ENCODE measurements at regions not wholly inside any gene's neighbourhood (a gene's known extent, or its start where the extent isn't known, plus 50 kb on each side); places are given as distances from the start of the nearest gene placed in this dataset.
"Not testable (repeated sequence)": the region's sequence is repeated elsewhere in the genome, so short reads cannot be mapped to it uniquely, and the experiment has no call there.

DNA sequence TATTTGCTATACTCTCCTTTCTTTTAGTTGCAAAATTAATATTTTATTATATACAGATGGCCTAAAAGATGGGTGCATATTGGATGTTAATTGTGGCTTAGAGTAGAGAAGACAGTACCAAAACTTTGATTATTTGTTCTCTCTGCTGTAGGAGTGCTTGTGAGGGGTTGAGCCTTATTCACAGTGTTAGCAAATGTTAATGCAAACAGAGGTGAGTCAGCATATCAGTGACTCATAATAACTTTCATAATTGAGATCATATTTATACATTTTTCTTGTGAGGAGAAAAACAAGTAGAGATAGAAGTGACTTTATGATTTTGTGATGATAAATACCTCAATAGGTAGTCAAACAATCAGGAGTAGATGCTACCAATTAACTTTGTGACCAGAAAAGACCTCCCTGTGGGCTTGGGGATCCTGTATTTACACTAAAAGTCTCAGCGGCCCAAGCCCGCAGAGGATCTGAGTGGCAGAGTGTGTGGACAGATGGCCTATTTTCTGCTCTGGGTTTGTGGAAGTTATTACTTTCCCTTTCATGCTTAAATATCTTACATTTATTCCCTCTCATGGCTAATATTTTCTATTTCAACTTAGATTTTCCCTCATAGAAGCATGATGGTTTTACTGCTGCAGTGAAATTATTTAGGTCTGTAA, 226.5 kb downstream of the TAF11L14 start:
- no peak overlapping the region for H3K4me2 ChIP-seq (ENCODE audit: low read length)
- H3K23ac ChIP-seq (ENCODE audit: low read length): no peak overlapping the region
- no peaks in the 10 kb centered on the region for H3K4me1 ChIP-seq (ENCODE audit: control insufficient read depth in 1 of 2, insufficient read depth in 2 of 2, low read length in 2 of 2)
- peaks cover 2% of the 10 kb centered on the region for H3K9me3 ChIP-seq (ENCODE audit: insufficient read depth, low read depth, low read length)
- no peak overlapping the region for H4K91ac ChIP-seq (ENCODE audit: low read depth, low read length)
- H3K9ac ChIP-seq (ENCODE audit: low read length): no peak overlapping the region
- H3K79me1 ChIP-seq (ENCODE audit: low read length): no peaks in the 10 kb centered on the region
- no peaks in the 10 kb centered on the region for H3K79me2 ChIP-seq (ENCODE audit: control insufficient read depth, insufficient read depth, low read length, poor library complexity)
- no peak for DNase-seq
- no peak overlapping the region for H4K12ac ChIP-seq (ENCODE audit: low read depth, low read length)
- H2BK12ac ChIP-seq (ENCODE audit: low read length): no peak overlapping the region
- no peak overlapping the region for H3K4ac ChIP-seq (ENCODE audit: low read depth, low read length)
- H3K18ac ChIP-seq (ENCODE audit: low read length): no peak overlapping the region
- H2AFZ ChIP-seq (ENCODE audit: insufficient read depth, low read length, poor library complexity): no peak overlapping the region
- H2BK5ac ChIP-seq (ENCODE audit: low read depth, low read length, poor library complexity): no peak overlapping the region
- WGBS (ENCODE audit: extremely low coverage, insufficient coverage, insufficient read length): no CpG with 5 or more reads among the region's 2 CpGs
- H3K27ac ChIP-seq (ENCODE audit: low read depth, low read length): no peak overlapping the region
- H2AK5ac ChIP-seq (ENCODE audit: low read length): no peak overlapping the region
- no peaks in the 10 kb centered on the region for H3K36me3 ChIP-seq (ENCODE audit: control insufficient read depth in 1 of 2, insufficient read depth in 2 of 2, low read length in 2 of 2)
- H3K4me3 ChIP-seq (ENCODE audit: low read depth, low read length): no peak overlapping the region
- H2BK120ac ChIP-seq (ENCODE audit: insufficient read depth, low read length, poor library complexity): no peak overlapping the region
- no peak overlapping the region for H4K8ac ChIP-seq (ENCODE audit: low read depth, low read length)
- no peak overlapping the region for H3K14ac ChIP-seq (ENCODE audit: low read length)
- no peaks in the 10 kb centered on the region for H3K27me3 ChIP-seq (ENCODE audit: insufficient read depth, low read length)

- not testable (repeated sequence) for H4K8ac ChIP-seq (ENCODE audit: low read depth, low read length); DNase-seq; H4K12ac ChIP-seq (ENCODE audit: low read depth, low read length); H3K14ac ChIP-seq (ENCODE audit: low read length); H3K36me3 ChIP-seq (ENCODE audit: control insufficient read depth in 1 of 2, insufficient read depth in 2 of 2, low read length in 2 of 2); H3K23ac ChIP-seq (ENCODE audit: low read length); H3K9me3 ChIP-seq (ENCODE audit: insufficient read depth, low read depth, low read length); H2AK5ac ChIP-seq (ENCODE audit: low read length); H2AFZ ChIP-seq (ENCODE audit: insufficient read depth, low read length, poor library complexity); H2BK5ac ChIP-seq (ENCODE audit: low read depth, low read length, poor library complexity); H3K27me3 ChIP-seq (ENCODE audit: insufficient read depth, low read length); H2BK12ac ChIP-seq (ENCODE audit: low read length); H4K91ac ChIP-seq (ENCODE audit: low read depth, low read length); H3K79me1 ChIP-seq (ENCODE audit: low read length); H3K27ac ChIP-seq (ENCODE audit: low read depth, low read length); H3K4me2 ChIP-seq (ENCODE audit: low read length); H3K4me1 ChIP-seq (ENCODE audit: control insufficient read depth in 1 of 2, insufficient read depth in 2 of 2, low read length in 2 of 2); H2BK120ac ChIP-seq (ENCODE audit: insufficient read depth, low read length, poor library complexity); H3K4me3 ChIP-seq (ENCODE audit: low read depth, low read length); H3K9ac ChIP-seq (ENCODE audit: low read length); H3K18ac ChIP-seq (ENCODE audit: low read length); H3K79me2 ChIP-seq (ENCODE audit: control insufficient read depth, insufficient read depth, low read length, poor library complexity); H3K4ac ChIP-seq (ENCODE audit: low read depth, low read length)
- no CpG with 5 or more reads among the region's 2 CpGs for WGBS (ENCODE audit: extremely low coverage, insufficient coverage, insufficient read length)
Measured at GRCh38 chr5:17864903-17865302, 230.6 kb downstream of the TAF11L14 start.

DNA sequence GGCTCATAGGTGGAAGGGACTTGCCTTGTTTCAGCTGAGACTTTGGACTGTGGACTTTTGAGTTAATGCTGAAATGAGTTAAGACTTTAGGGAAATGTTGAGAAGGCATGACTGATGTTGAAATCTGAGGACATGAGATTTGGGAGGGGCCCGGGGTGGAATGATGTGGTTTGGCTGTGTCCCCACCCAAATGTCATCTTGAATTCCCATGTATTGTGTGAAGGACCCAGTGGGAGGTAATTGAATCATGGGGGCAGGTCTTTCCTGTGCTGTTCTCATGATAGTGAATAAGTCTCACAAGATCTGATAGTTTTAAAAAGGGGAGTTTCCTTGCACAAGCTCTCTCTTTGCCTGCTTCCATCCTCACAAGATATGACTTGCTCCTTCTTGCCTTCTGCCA, 231.7 kb downstream of the TAF11L14 start:
- not testable (repeated sequence) for H4K8ac ChIP-seq (ENCODE audit: low read depth, low read length); H4K12ac ChIP-seq (ENCODE audit: low read depth, low read length); H3K79me2 ChIP-seq (ENCODE audit: control insufficient read depth, insufficient read depth, low read length, poor library complexity); H2BK12ac ChIP-seq (ENCODE audit: low read length); H3K36me3 ChIP-seq (ENCODE audit: control insufficient read depth in 1 of 2, insufficient read depth in 2 of 2, low read length in 2 of 2); H3K79me1 ChIP-seq (ENCODE audit: low read length); H3K4ac ChIP-seq (ENCODE audit: low read depth, low read length); H3K4me2 ChIP-seq (ENCODE audit: low read length); H3K14ac ChIP-seq (ENCODE audit: low read length); H3K27me3 ChIP-seq (ENCODE audit: insufficient read depth, low read length); H3K4me3 ChIP-seq (ENCODE audit: low read depth, low read length); H3K27ac ChIP-seq (ENCODE audit: low read depth, low read length); H3K18ac ChIP-seq (ENCODE audit: low read length); H2AK5ac ChIP-seq (ENCODE audit: low read length); H3K9me3 ChIP-seq (ENCODE audit: insufficient read depth, low read depth, low read length); H4K91ac ChIP-seq (ENCODE audit: low read depth, low read length); H2BK120ac ChIP-seq (ENCODE audit: insufficient read depth, low read length, poor library complexity); H3K4me1 ChIP-seq (ENCODE audit: control insufficient read depth in 1 of 2, insufficient read depth in 2 of 2, low read length in 2 of 2); H3K9ac ChIP-seq (ENCODE audit: low read length); H3K23ac ChIP-seq (ENCODE audit: low read length); H2AFZ ChIP-seq (ENCODE audit: insufficient read depth, low read length, poor library complexity); H2BK5ac ChIP-seq (ENCODE audit: low read depth, low read length, poor library complexity); DNase-seq
- no CpG with 5 or more reads among the region's 1 CpG for WGBS (ENCODE audit: extremely low coverage, insufficient coverage, insufficient read length)

GRCh38 chr5:17872204-17872603, 237.9 kb downstream of the TAF11L14 start:
- no peaks in the 10 kb centered on the region for H3K9me3 ChIP-seq (ENCODE audit: insufficient read depth, low read depth, low read length)
- H3K14ac ChIP-seq (ENCODE audit: low read length): no peak overlapping the region
- no peak overlapping the region for H2BK5ac ChIP-seq (ENCODE audit: low read depth, low read length, poor library complexity)
- H2BK12ac ChIP-seq (ENCODE audit: low read length): no peak overlapping the region
- no peak overlapping the region for H2AK5ac ChIP-seq (ENCODE audit: low read length)
- H4K12ac ChIP-seq (ENCODE audit: low read depth, low read length): no peak overlapping the region
- H4K91ac ChIP-seq (ENCODE audit: low read depth, low read length): no peak overlapping the region
- H3K23ac ChIP-seq (ENCODE audit: low read length): no peak overlapping the region
- no peaks in the 10 kb centered on the region for H3K27me3 ChIP-seq (ENCODE audit: insufficient read depth, low read length)
- no peaks in the 10 kb centered on the region for H3K36me3 ChIP-seq (ENCODE audit: control insufficient read depth in 1 of 2, insufficient read depth in 2 of 2, low read length in 2 of 2)
- no peak for DNase-seq
- H3K4me2 ChIP-seq (ENCODE audit: low read length): no peak overlapping the region
- no peaks in the 10 kb centered on the region for H3K79me1 ChIP-seq (ENCODE audit: low read length)
- H3K4ac ChIP-seq (ENCODE audit: low read depth, low read length): no peak overlapping the region
- no peak overlapping the region for H3K18ac ChIP-seq (ENCODE audit: low read length)
- H4K8ac ChIP-seq (ENCODE audit: low read depth, low read length): no peak overlapping the region
- WGBS (ENCODE audit: extremely low coverage, insufficient coverage, insufficient read length): no CpG with 5 or more reads among the region's 4 CpGs
- H3K27ac ChIP-seq (ENCODE audit: low read depth, low read length): no peak overlapping the region
- H3K9ac ChIP-seq (ENCODE audit: low read length): no peak overlapping the region
- H2AFZ ChIP-seq (ENCODE audit: insufficient read depth, low read length, poor library complexity): no peak overlapping the region
- H3K79me2 ChIP-seq (ENCODE audit: control insufficient read depth, insufficient read depth, low read length, poor library complexity): no peaks in the 10 kb centered on the region
- no peak overlapping the region for H3K4me3 ChIP-seq (ENCODE audit: low read depth, low read length)
- H2BK120ac ChIP-seq (ENCODE audit: insufficient read depth, low read length, poor library complexity): no peak overlapping the region
- H3K4me1 ChIP-seq (ENCODE audit: control insufficient read depth in 1 of 2, insufficient read depth in 2 of 2, low read length in 2 of 2): no peaks in the 10 kb centered on the region

Data from trophoblast cell (in vitro differentiated cells and primary cell).